ENCODE measurements at regions not wholly inside any gene's neighbourhood (a gene's known extent, or its start where the extent isn't known, plus 50 kb on each side); places are given as distances from the start of the nearest gene placed in this dataset.
A peak's percentile ranks its signal among the peaks of the same experiment; 100 is the strongest.
"Not testable (repeated sequence)": the region's sequence is repeated elsewhere in the genome, so short reads cannot be mapped to it uniquely, and the experiment has no call there.

DNA sequence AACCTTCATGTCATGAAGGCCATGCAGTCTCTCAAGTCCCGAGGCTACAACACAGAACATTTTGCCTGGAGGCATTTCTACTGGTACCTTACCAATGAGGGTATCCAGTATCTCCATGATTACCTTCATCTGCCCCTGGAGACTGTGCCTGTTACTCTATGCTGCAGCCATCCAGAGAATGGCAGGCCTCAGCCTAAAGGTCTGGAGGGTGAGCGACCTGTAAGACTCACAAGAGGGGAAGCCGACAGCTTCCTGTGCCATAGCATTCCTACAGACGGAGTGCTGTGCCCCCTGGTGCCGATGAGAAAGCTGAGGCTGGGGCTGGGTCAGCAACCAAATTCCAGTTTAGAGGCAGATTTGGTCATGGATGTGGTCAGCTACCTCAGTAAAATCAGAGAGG lies 51.3 kb upstream of the CADPS start:
- DNase-seq, result no peak

DNA sequence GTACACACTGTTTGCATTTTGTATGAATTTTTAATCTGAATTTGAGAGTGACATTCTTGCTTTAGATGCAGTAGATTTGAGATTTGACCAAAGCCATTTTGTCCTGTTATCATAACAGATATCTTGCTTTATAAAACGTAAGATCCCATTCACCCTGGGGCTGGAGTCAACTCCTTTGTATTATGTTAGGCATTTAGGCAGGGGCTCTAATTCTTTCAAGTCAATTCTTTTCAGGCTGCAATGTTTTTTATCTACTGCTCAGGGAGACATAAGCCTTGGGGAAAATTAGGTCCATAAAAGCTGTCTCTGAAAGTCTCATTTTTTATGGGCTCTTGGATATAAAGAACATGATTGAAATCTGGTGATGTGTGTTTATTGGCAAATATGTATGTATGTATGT lies 53.0 kb upstream of the CADPS start:
- DNase-seq, result no peak

DNA sequence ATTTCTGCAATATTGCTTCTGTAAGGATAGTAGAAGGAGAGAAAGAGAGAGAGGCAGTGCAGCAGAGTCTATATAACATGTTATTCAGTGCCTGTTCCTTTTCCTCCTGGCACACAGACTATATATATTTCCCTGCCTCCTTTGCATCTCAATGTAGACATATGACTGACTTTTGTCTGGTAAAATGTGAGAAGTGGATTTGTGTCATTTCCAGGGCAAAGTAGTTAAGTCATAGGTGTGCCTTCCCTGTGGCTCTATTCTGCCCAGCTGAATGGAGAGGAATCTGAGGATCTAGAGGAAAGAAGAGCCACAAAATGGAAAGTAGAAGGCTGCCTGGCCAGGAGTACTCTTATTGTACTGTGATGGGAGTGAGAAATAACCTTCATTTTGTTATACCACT lies 54.6 kb upstream of the CADPS start:
- DNase-seq, result no peak

DNA sequence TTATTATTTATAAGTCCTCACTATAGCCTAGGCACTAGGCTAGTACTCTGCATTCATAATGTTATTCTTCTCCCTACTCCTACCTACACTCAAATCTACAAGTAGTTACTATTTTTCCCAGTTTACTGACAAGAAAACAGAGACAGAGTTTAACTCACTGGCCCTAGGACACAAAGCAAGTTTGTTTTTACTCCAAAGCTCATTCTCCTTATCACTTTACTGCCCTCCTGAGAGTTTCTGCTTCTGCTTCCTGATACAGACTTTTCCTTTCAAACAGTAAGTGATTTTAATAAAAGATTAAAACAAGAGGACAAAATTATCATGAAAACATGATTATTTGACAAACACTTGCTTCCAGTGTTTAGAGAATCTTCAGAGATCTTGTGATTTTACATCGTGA lies 60.6 kb upstream of the CADPS start:
- DNase-seq, result no peak

DNA sequence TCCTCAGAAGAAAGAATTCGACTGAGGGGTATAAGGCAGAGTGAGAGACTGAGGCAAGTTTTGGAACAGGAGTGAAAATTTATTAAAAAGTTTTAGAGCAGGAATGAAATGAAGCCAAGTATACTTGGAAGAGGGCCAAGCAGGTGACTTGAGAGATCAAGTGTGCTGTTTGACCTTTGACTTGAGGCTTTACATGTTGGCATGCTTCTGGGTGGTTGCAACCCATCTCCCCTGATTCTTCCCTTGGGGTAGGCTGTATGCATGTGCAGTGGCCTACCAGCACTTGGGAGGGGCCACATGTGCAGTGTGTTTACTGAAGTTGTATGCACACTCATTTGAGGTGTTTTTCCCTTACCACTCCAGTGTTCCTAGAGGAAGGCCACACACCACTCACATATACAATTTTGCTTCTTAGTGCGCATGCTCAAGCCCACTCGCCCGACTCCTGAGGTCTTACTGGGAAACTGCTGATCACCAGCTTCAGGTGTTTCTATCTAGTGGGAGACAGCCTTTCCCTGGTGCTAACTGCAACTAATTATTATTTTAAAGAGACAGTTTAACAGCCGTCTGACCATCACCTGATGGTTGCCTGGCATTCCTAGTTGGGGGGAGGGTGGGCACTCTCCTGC lies 61.5 kb upstream of the CADPS start:
- DNase-seq, result no peak

DNA sequence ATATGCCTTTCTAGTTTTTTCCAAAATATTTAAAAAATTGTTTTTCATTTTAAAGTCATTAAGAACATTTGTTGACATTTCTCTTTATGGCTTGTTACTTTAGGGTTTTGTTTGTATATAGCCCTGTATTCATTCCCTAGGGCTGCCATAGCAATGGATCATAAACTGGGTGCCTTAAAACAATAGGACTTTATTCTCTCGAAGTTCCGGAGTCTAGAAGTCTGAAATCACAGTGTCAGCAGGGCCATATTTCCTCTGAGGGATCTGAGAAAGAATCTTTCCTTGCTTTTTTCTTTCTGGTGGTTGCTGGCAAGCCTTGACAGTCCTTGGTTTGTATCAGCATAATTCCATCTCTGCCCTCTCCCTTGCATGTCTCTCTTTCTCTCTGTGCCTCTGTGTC lies 63.4 kb upstream of the CADPS start:
- DNase-seq, result no peak

DNA sequence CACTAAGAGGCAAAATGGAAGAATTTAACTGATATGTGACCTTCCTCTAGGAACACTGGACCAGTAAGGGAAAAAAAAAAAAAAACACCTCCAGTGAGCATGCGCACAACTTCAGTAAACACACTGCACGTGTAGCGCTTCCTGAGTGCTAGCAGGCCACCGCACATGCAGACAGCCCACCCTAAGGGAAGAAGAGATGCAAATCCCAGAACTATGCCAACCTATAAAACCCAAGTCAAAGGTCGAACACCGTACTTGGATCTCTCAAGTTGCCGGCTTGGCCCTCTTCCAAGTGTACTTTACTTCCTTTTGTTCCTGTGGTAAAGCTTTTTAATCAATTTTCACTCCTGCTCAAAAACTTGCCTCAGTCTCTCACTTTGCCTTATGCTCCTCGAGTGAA lies 64.5 kb upstream of the CADPS start:
- no peak for DNase-seq

DNA sequence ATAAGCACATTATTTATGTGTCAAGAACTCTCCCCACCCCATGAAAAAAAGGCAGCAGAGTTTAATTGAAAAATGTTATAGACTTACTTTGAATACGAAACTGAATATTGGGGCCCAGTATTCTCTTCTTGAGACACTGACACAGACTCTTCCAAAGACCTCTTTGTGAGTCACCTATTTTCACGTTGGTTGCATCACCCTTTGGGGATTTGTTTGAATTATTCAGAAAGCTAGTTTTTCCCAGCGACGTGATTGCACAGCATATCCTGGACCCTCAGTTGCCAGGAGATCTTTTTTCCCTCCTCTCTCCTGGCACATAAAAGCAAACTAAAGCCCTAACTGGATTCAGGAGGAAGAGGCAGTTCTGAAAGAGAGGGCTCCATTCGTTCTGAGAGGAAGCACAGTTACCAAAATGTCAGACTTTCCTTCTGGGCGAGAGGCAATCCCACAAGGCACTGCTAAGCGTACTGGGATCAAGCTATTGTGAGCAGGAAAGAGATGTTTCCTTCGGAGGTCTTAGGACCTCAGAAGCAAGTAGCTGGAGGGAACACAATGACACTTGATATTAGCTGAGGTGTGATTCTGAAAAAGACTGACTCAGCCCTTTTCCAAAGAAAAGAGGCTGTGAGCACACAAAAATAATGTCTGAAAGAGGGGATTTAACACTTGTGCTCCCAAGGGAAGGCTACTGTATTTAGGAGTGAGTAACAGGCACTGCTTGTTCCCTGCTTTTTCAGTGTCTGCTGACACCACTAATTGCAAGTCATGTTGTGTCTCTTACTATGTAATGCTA lies 65.8 kb upstream of the CADPS start:
- DNase-seq, result peak in 1 of 3 donors; percentile 60

DNA sequence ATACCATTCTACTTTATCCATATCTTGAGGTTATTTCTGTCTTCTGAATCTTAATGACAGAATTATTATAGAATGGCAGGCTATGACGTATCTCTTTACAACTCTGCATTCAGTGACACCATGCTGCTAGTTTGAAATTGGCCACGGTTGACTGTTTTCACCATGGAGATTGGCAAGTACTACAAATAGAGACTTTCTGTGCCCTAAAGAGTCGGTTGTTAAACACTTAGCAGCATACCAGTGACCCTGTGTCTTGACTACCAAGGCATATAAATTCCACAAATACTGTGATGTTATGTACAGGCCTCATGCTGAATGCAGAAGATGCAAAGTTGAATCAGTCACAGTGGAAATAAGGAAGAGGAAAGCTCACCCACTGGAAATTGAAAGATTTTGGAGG lies 67.0 kb upstream of the CADPS start:
- no peak for DNase-seq

DNA sequence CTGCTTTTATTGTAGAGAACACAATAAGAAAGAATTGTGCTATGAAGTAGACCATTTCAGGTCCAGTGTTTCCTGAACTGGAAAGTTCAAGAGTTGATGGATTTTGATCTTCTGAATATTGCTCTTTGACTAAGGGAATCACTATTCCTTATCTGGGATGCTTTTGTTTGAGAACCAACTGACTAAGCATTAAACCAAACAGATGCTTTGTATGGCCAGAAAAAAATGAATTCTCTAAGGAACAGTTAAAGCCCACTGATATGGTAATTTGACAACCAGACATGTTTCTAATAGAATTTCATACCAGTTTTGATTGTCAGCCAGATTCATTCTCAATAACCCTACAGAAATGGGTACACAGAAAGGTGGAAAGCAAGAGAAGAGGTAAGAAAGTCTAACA lies 67.5 kb upstream of the CADPS start:
- DNase-seq, result no peak

DNA sequence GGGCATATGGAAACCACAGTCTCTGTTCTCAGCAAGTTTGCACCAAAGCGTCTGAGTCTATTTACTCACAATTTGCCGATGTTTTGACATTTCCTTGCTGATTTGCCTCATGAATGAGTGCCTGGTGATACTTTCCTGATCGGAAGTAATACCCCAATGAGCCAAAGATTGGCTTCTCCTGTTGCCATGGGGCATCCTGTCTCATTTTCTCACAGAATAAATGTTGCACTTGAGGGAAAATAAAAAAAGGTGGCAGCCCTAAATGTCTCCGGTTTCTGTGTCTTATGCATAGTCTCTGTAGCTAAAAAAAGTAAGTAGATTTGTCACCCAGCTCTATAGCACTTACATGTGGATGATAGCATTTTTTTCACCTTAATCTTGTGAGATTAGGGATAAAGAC lies 73.7 kb upstream of the CADPS start:
- no peak for DNase-seq

DNA sequence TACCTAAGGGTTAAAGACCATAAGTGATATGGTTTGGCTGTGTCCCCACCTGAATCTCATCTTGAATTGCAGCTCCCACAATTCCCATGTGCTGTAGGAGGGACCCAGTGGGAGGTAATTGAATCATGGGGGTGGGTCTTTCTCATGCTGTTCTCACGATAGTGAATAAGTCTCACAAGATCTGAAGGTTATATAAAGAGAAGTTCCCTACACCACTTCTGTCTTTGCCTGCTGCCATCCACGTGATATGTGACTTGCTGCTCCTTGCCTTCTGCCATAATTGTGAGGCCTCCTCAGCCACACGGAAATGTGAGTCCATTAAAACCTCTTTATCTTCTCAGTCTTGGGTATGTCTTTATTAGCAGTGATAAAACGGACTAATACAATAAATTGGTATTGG lies 75.0 kb upstream of the CADPS start:
- DNase-seq, result no peak

DNA sequence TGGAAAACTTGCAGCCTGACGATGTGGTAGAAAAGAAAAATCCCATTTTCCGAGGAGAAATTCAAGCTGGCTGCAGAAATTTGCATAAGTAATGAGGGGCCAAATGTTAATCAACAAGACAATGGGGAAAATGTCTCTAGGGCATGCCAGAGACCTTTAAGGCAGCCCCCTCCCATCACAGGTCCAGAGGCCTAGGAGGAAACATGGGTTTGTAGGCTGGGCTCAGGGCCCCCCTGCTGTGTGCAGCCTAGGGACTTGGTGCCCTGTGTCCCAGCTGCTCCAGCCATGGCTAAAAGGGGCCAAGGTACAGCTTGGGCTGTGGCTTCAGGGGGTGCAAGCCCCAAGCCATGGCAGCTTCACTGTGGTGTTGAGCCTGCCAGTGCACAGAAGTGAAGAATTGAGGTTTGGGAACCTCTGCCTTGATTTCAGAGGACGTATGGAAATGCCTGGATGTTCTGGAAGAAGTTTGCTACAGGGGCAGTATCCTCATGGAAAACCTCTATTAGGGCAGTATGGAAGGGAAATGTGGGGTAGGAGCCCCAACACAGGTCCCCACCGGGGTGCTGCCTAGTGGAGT lies 75.9 kb upstream of the CADPS start:
- no peak for DNase-seq

DNA sequence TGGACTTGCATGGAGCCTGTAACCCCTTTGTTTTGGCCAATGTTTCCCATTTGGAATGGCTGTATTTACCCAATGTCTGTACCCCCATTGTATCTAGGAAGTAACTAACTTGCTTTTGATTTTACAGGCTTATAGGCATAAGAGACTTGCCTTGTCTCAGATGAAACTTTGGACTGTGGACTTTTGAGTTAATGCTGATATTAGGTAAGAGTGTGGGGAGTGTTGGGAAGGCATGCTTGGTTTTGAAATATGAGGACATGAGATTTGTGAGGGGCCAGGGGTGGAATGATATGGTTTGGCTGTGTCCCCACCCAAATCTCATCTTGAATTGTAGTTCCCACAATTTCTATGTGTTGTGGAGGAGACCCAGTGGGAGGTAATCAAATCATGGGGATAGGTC lies 76.7 kb upstream of the CADPS start:
- not testable (repeated sequence) for DNase-seq

DNA sequence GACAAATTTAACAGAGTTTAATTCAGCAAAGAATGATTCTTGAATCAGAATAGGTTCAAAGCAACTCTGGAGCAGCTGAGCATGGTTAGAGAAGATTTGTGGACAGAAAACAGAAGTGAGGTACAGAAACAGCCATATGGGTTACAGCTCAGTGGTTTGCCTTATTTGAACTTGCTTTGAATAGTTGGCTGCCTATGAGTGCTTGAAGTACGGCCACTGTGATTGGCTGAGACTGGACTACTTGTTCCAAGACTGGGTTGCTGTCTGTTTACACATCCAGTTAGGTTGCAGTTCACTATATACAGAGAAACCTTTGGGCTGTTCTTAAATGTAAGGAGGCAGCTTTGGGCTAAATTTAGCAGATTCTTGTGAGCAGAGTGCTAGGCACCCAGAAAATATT lies 79.4 kb upstream of the CADPS start:
- DNase-seq, result no peak

DNA sequence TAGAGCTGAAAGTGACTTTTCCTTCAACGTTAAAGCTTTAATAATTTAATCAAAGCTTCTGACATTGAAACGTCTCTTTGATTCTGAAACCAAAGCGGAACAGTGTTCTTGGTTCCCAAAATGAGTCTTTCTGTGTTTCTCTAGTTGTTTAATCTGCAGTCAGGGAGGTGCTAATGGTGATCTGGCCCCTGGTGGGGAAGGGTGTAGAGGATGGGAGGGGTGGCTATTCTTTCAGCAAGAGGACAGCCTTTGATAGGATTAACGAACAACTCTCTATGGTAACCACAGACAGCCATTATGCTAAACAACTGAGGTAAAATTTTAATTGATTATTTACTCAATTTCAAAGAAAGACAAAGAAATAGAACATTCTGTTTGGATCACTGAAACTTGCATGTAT lies 79.9 kb upstream of the CADPS start:
- DNase-seq, result no peak

DNA sequence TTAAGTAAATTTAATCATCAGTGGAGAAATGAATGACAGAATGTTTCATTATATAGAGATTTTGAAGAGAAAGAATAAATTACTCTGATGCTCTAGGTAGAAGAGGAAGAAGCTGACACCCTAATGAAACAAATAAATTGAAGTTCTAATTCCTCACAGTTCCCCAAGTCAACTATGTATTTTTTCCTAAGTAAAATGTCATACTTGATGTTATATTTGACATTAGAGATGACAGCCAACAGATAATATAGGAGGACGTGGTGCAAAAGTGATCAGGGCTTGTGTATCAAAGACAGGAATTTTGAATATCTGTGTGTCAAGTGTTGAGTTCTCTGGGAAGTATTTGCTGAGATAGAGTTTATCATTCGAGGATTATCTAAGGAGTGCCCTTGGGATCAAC lies 81.2 kb upstream of the CADPS start:
- no peak for DNase-seq

DNA sequence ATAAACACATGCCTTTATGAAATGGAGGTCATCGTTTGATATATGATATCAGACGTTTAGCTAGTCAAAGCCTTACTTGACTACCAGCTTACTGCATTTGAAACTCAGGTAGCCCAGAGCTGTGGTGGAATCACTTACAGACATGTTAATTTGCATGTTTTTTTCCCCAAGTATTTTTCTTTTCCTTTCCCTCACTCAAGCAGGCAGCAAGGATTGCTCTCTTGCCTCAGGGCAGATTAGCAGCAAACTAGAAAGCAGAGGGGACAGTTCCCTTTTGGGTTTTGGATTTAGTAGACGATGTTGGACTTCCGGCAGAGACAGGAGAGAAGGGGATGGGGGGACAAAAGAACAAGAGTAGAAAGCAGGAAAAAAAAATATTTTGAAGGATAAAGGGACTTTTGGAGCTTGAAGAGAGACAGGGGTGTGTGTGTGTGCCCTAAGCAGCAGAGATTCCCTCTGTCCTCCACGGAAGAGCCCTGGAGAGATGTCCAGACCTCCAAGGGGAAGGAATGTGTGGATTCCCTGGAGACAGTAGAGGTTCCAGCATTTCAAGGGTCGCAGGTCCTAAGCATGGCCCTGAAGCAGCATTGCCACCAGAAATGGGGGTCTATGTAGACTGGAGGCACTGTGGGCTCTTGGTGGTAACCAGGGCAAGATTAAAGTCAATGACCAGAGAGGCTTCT lies 86.8 kb upstream of the CADPS start:
- no peak for DNase-seq

DNA sequence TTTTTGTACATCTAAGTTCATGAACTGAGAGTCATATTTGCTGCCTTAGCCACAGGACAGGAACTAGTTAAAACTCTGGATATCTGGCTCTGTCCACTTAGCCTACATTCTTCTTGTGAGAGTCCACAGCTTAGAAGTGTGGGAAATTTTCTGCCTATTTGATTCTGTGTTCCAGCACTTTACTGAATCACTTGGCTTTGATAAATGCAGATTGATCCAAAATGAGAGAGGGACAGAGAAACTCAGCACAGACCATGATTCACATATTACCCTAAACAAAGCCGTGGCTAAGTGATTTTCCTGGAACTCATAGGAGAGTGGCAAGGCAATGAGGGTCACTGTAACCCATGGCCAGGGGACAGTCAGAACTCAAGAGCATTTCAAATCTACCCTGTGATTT lies 87.5 kb upstream of the CADPS start:
- DNase-seq, result peak; percentile 34 to 42 (median 41)

DNA sequence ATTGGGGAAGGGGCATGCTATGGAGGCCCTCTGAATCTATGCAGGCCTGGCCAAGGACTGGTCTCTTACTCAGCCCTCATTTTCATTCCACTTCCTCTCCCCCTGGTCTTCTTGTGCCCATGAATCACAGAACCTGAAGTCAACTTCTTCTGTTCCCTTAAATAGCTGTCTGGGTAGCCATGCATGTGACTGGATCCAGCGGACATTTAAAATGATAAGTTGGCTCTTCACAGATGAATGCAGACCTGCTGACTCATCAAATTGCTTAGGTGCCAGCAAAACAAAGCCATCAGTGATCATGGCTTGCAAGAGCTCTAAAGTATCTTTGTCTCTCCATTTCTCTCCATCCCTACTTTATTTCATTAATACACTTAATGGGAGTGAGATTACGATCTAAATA lies 90.1 kb upstream of the CADPS start:
- DNase-seq, result no peak

DNA sequence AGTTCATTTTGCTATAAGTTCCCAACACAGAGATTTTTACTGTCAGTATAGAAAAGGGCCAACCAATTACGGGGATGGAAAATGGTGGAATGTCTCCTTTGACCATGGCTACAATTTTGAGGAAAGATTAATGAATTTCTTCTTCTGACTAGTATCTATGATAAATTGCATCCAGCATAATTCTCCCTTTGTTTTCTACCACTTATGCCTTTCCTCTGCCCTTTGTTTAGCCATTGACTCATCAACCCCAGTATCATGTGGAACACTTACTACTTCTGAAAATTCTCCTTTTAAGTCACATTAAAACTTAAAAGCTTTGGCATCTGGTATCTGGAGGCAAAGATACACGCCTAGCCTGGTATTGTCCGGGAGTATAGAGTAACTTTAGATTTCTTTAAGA lies 92.9 kb upstream of the CADPS start:
- DNase-seq, result no peak

DNA sequence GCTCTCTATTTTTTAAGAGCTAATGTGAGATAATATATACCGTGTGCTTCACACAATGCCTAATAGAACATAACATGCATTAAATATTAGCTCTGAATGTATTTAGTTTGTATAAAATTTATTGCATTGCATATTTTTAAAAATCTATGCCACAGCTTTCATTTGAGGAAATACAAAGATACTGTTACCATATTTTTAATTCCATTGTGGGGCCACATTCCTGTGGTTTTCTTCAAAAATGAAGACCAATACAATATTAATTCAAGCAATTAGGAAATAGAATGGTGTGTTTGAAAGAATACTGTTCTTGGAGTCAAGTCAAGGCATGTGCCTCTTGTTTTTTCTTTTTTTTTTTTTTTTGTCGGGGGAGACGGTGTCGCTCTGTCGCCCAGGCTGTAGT lies 95.4 kb upstream of the CADPS start:
- DNase-seq, result no peak

DNA sequence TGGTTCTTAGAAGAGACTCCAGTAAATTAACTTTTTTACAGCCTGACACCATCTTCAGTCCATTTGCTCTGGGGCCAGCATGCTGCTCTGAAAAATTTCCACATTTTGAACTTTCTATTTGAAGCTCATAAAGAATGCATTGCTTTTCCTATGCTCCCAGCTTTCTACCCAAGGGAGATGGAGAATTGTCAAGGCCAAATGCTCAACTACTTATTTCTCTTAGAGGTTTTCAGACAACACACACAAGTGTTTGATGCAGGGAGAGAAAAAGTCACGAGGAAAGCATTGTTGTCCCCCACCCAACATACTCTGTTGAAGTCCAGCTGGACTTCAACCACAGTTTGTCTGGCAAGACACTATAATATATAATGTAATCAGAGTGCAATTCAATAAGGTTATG lies 100.3 kb upstream of the CADPS start:
- peak; percentile 11 to 42 (median 31) for DNase-seq
